ENCODE measurements at regions not wholly inside any gene's neighbourhood (a gene's known extent, or its start where the extent isn't known, plus 50 kb on each side); places are given as distances from the start of the nearest gene placed in this dataset.

- TF ChIP-seq SUZ12 (IDR thresholded peaks at IDR 0.05; ENCODE audit: extremely low read depth, insufficient read depth, insufficient read length) (no peak), ZNF274 (IDR thresholded peaks at IDR 0.05; ENCODE audit: low read depth, low read length) (no peak)
These were observed 142.8 kb upstream of the PPP1R2C start for GRCh38 chrX:42920752-42921151.

All from NT2/D1 (cell line).